ENCODE measurements at regions not wholly inside any gene's neighbourhood (a gene's known extent, or its start where the extent isn't known, plus 50 kb on each side); places are given as distances from the start of the nearest gene placed in this dataset.

GRCh38 chr14:38409071-38409705 is 153.3 kb upstream of the CLEC14A start:
- no peak overlapping the region for H3K27ac ChIP-seq (ENCODE audit: extremely low read depth, low read depth, low read length)
- TF ChIP-seq YY2 (tag by site-specific recombination; IDR thresholded peaks at IDR 0.05) (no peak), ZNF558 (tag by site-specific recombination; IDR thresholded peaks at IDR 0.05) (no peak), ZBTB11 (tag by site-specific recombination; conservative IDR thresholded peaks at IDR 0.05; ENCODE audit: low read depth) (no peak), ZNF114 (tag by site-specific recombination; IDR thresholded peaks at IDR 0.05) (no peak), ZNF19 (tag by site-specific recombination; IDR thresholded peaks at IDR 0.05; ENCODE audit: low read depth) (no peak), ZNF670 (tag by site-specific recombination; IDR thresholded peaks at IDR 0.05; ENCODE audit: low read depth) (no peak), KLF16 (tag by site-specific recombination; IDR thresholded peaks at IDR 0.05) (no peak), ZNF624 (tag by site-specific recombination; IDR thresholded peaks at IDR 0.05) (no peak), ZNF580 (tag by site-specific recombination; IDR thresholded peaks at IDR 0.05) (no peak)
- POLR2A ChIA-PET, result no interaction called here
- H3K9me3 ChIP-seq (ENCODE audit: control insufficient read depth, insufficient read depth, low read depth, low read length), result no peaks in the 10 kb centered on the region
- H3K4me3 ChIP-seq (ENCODE audit: low read depth, low read length), result no peak overlapping the region
- no peaks in the 10 kb centered on the region for H3K4me1 ChIP-seq (ENCODE audit: control insufficient read depth, insufficient read depth, low read length)
- CTCF ChIA-PET, result no interaction called here
- H3K36me3 ChIP-seq (ENCODE audit: control insufficient read depth in 2 of 2, insufficient read depth in 1 of 2, low read length in 2 of 2), result no peaks in the 10 kb centered on the region

GRCh38 chr14:38405851-38406635 is 150.2 kb upstream of the CLEC14A start:
- Histone ChIP-seq H3K4me3 (ENCODE audit: low read depth, low read length) (no peak overlapping the region), H3K27ac (ENCODE audit: extremely low read depth, low read depth, low read length) (no peak overlapping the region), H3K9me3 (ENCODE audit: control insufficient read depth, insufficient read depth, low read depth, low read length) (no peaks in the 10 kb centered on the region), H3K4me1 (ENCODE audit: control insufficient read depth, insufficient read depth, low read length) (no peaks in the 10 kb centered on the region), H3K36me3 (ENCODE audit: control insufficient read depth in 2 of 2, insufficient read depth in 1 of 2, low read length in 2 of 2) (no peaks in the 10 kb centered on the region)
- no peak for TF ChIP-seq SETDB1 (IDR thresholded peaks at IDR 0.05; ENCODE audit: insufficient read length, low read length)
- no peak for TF ChIP-seq ZNF623 (tag by site-specific recombination; IDR thresholded peaks at IDR 0.05)
- no peak for TF ChIP-seq ZNF792 (tag by site-specific recombination; IDR thresholded peaks at IDR 0.05)
- no peak for TF ChIP-seq HOXC10 (CRISPR knock-in tag; IDR thresholded peaks at IDR 0.05)
- TF ChIP-seq SP7 (tag by site-specific recombination; IDR thresholded peaks at IDR 0.05), result no peak
- no peak for TF ChIP-seq KLF8 (tag by site-specific recombination; IDR thresholded peaks at IDR 0.05)
- no peak for TF ChIP-seq ZNF114 (tag by site-specific recombination; IDR thresholded peaks at IDR 0.05)
- TF ChIP-seq ZNF548 (tag by site-specific recombination; IDR thresholded peaks at IDR 0.05), result no peak
- TF ChIP-seq GFI1B (tag by site-specific recombination; IDR thresholded peaks at IDR 0.05), result no peak
- TF ChIP-seq ZNF621 (tag by site-specific recombination; IDR thresholded peaks at IDR 0.05), result no peak
- TF ChIP-seq OVOL3 (tag by site-specific recombination; IDR thresholded peaks at IDR 0.05), result no peak
- no peak for TF ChIP-seq PRDM10 (tag by site-specific recombination; IDR thresholded peaks at IDR 0.05)
- no peak for TF ChIP-seq ZNF544 (tag by site-specific recombination; IDR thresholded peaks at IDR 0.05)
- no peak for TF ChIP-seq ZNF214 (tag by site-specific recombination; IDR thresholded peaks at IDR 0.05; ENCODE audit: borderline replicate concordance)
- CTCF ChIA-PET, result interaction anchor here (0.9 kb wide), 1 partner anchor 15 kb away, joined by 3 read pairs; no protein-coding TSS in a partner anchor
- POLR2A ChIA-PET, result no interaction called here

All from HEK293 (cell line).